PC-9 (cell line): ENCODE measurements at regions not wholly inside any gene's neighbourhood (a gene's known extent, or its start where the extent isn't known, plus 50 kb on each side); places are given as distances from the start of the nearest gene placed in this dataset.

Experiments used
- CTCF ChIP-seq: fragments of 200-600 bp; sonication (generic); conservative IDR thresholded peaks from 2 replicates; pipeline ENCODE4 v1.6.1; 2017; ENCODE audit warnings: mixed run types, antibody characterized with exemption, mild to moderate bottlenecking, moderate library complexity
- EZH2 ChIP-seq: fragments of 200-600 bp; sonication (generic); IDR thresholded peaks from 2 replicates; pipeline ENCODE4 v1.8.0; 2017; ENCODE audit warnings: antibody characterized with exemption, low read depth

DNA sequence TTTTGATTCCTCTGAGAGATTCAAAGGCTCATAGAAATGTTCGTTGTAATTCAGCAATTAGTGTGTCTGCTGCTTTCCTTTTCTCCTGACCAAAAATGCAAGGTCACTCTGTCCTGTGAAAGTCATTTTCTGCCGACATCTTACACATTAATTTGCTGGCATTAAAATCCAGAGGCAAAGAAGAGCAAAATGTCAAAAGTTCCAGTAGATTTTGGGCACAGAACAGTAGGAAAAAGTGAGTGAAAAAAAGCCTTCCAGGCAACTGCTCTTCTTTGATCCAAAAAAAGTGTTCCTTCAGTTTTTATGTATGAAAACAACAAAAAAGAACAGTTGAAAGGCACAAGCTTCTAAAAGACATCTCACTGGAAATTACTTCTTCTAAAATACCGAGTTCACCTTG, 413.8 kb downstream of the FOXO1 start:
- no peak for TF ChIP-seq CTCF
- TF ChIP-seq EZH2 = no peak
